ENCODE measurements at regions not wholly inside any gene's neighbourhood (a gene's known extent, or its start where the extent isn't known, plus 50 kb on each side); places are given as distances from the start of the nearest gene placed in this dataset.

- TF ChIP-seq CTCF (IDR thresholded peaks at IDR 0.05; ENCODE audit: low read depth, low read length, missing control alignments) = no peak
- DNase-seq (ENCODE audit: low read depth) = no peak
- no peak overlapping the region for H3K4me3 ChIP-seq (ENCODE audit: low read depth, low read length)
Observed at GRCh38 chr12:76627346-76628135, 68.0 kb upstream of the OSBPL8 start.

DNA sequence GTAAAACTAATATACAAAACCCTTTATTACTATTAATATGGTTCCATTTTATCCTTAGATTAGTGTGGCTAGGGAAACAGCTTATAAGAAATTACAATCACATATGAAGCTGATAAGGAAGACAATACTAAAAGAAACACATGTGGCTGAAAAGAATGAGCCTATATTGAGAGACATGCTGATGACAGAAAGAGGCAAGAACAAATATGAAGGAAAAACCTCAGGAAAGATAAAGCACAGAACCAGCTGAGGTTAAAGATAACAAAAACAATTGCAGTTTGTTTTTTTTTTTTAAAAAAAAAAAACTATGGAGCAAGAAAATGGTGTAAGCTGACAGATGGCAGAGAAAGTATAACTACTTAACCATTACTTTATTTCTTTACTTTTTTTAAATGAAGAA is 69.2 kb upstream of the OSBPL8 start:
- no peak for TF ChIP-seq CTCF (IDR thresholded peaks at IDR 0.05; ENCODE audit: low read depth, low read length, missing control alignments)
- H3K4me3 ChIP-seq (ENCODE audit: low read depth, low read length) = no peak overlapping the region

GRCh38 chr12:76631741-76632140 is 72.2 kb upstream of the OSBPL8 start:
- no peak for TF ChIP-seq CTCF (IDR thresholded peaks at IDR 0.05; ENCODE audit: low read depth, low read length, missing control alignments)
- no peak for DNase-seq (ENCODE audit: low read depth)
- no peak overlapping the region for H3K4me3 ChIP-seq (ENCODE audit: low read depth, low read length)

More for the DNA sequence above, 69.2 kb upstream of the OSBPL8 start:
- DNase-seq (ENCODE audit: low read depth) = no peak

DNA sequence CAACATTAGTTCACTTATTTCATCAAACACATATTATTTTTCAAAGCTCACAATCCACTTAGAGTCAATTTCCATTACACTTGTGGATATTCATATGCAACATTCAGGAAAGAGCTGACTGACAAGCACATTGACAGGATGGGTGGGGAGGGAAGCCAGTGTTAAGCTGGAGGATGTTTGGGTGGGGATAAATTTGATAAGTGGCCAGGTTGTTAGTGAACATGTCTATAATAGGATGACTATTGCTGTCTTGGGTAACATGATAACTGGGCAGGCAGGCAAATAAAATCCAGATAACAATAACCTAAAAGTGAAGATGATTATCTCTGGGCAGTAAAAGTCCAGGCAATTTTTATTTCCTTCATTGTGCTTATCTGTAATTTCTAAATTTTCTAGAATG is 73.8 kb upstream of the OSBPL8 start:
- TF ChIP-seq CTCF (IDR thresholded peaks at IDR 0.05; ENCODE audit: low read depth, low read length, missing control alignments) = no peak
- no peak for DNase-seq (ENCODE audit: low read depth)
- no peak overlapping the region for H3K4me3 ChIP-seq (ENCODE audit: low read depth, low read length)

DNA sequence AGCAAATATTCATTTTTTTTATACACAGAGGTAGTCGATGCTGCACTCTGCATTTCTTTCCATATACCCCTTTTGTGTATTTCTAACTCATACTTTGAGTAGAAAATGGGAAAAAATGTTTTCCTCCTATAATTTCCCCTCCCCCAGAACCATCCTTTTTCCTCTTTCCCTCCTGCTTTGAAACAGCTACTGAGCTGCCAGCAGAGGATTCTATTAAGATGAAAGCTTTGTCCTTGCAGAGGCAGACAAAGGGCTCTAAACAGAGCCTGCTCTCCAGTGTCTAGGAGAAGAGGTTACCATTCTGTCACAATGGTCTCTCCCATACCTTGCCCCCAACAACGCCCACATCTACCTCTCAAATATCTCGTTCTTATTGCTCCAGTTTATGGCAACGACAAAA is 74.6 kb upstream of the OSBPL8 start:
- TF ChIP-seq CTCF (IDR thresholded peaks at IDR 0.05; ENCODE audit: low read depth, low read length, missing control alignments) = no peak
- H3K4me3 ChIP-seq (ENCODE audit: low read depth, low read length) = no peak overlapping the region
- no peak for DNase-seq (ENCODE audit: low read depth)

GRCh38 chr12:76636121-76636692 is 76.6 kb upstream of the OSBPL8 start:
- no peak for DNase-seq (ENCODE audit: low read depth)
- TF ChIP-seq CTCF (IDR thresholded peaks at IDR 0.05; ENCODE audit: low read depth, low read length, missing control alignments) = no peak
- H3K4me3 ChIP-seq (ENCODE audit: low read depth, low read length) = no peak overlapping the region

DNA sequence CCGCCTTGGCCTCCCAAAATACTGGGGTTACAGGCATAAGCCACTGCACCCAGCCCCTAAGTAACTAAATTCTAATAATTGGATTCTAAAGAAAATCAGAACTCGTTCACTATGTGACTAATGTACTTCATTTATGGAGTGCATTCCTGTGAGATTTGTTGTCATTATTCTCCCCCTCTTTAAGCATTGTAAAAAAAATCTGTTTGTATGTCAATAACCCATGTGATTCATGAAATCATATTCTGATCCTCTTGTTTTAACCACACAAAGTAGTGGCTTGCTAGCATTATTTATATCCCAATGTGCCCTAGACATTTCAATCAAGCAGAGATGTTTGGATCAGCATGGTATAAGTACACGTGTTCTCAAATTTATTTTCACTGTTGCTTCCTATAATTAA is 78.2 kb upstream of the OSBPL8 start:
- no peak for TF ChIP-seq CTCF (IDR thresholded peaks at IDR 0.05; ENCODE audit: low read depth, low read length, missing control alignments)
- DNase-seq (ENCODE audit: low read depth) = no peak
- no peak overlapping the region for H3K4me3 ChIP-seq (ENCODE audit: low read depth, low read length)
